Stimulated activated CD4-positive, alpha-beta T cell treated with anti-CD3 and anti-CD28 coated beads, TNF-alpha, amount 100 ng/mL, for 48 hours (primary cell): ENCODE measurements at regions not wholly inside any gene's neighbourhood (a gene's known extent, or its start where the extent isn't known, plus 50 kb on each side); places are given as distances from the start of the nearest gene placed in this dataset.
"Not testable (repeated sequence)": the region's sequence is repeated elsewhere in the genome, so short reads cannot be mapped to it uniquely, and the experiment has no call there.

Experiments
- DNase-seq, 3 donors: peaks; one replicate each; pipeline ENCODE4 v3.0.0-alpha.2; 2020; ENCODE audit warnings: low read depth in 3 of 3

- not testable (repeated sequence) for DNase-seq
Measured at GRCh38 chr15:59785981-59786380, 96.9 kb upstream of the BNIP2 start.

- DNase-seq: not testable (repeated sequence)
Measured at GRCh38 chr15:59783774-59784520, 94.8 kb upstream of the BNIP2 start.

GRCh38 chr15:59779110-59779509 is 90.0 kb upstream of the BNIP2 start:
- no peak for DNase-seq

- no peak for DNase-seq
Measured at GRCh38 chr15:59764775-59765174, 75.7 kb upstream of the BNIP2 start.

GRCh38 chr15:59762558-59762957 is 73.4 kb upstream of the BNIP2 start:
- DNase-seq: no peak

- not testable (repeated sequence) for DNase-seq
Measured at GRCh38 chr15:59760256-59760655, 71.1 kb upstream of the BNIP2 start.

GRCh38 chr15:59751552-59752413 is 62.7 kb upstream of the BNIP2 start:
- DNase-seq: no peak

GRCh38 chr15:59746777-59747176 is 57.7 kb upstream of the BNIP2 start:
- no peak for DNase-seq

GRCh38 chr15:59741274-59741906 is 52.3 kb upstream of the BNIP2 start:
- no peak for DNase-seq

- no peak for DNase-seq
Measured at GRCh38 chr15:59739557-59740186, 50.6 kb upstream of the BNIP2 start.
